Lower lobe of right lung (tissue), 2 donors: ENCODE measurements at regions not wholly inside any gene's neighbourhood (a gene's known extent, or its start where the extent isn't known, plus 50 kb on each side); places are given as distances from the start of the nearest gene placed in this dataset.

ENCODE experiments used
- ATAC-seq, 2 donors: fragments of 200-7000 bp; cut with Tn5 transposase; one replicate each; pipeline ENCODE4 v1.9.1; 2020 to 2022; ENCODE audit warnings: mild to moderate bottlenecking in 2 of 2, moderate library complexity in 2 of 2
- DNase-seq: peaks from one replicate; pipeline ENCODE4 v3.0.0-alpha.2; 2020
- H3K27ac ChIP-seq: fragments of 200-600 bp; one replicate; pipeline ENCODE4 v1.8.0; 2022
- H3K27me3 ChIP-seq: fragments of 200-600 bp; one replicate; pipeline ENCODE4 v1.8.0; 2022; ENCODE audit warnings: low read depth
- H3K36me3 ChIP-seq: fragments of 200-600 bp; one replicate; pipeline ENCODE4 v1.8.0; 2022; ENCODE audit warnings: mild to moderate bottlenecking
- H3K4me1 ChIP-seq: fragments of 200-600 bp; one replicate; pipeline ENCODE4 v1.8.0; 2022
- H3K4me3 ChIP-seq: fragments of 200-600 bp; one replicate; pipeline ENCODE4 v1.8.0; 2022; ENCODE audit warnings: mild to moderate bottlenecking
- H3K9me3 ChIP-seq: fragments of 200-600 bp; one replicate; pipeline ENCODE4 v1.8.0; 2022
- CTCF ChIP-seq: fragments of 200-600 bp; IDR thresholded peaks from one replicate; pipeline ENCODE4 v1.8.0; 2022; ENCODE audit warnings: antibody characterized with exemption, mild to moderate bottlenecking
- intact Hi-C: fragments of 100-400 bp; cut with DNase I; formaldehyde crosslinking; loops from one replicate; pipeline ENCODE4 v1.11.0; 2022
- donor health status: DM: no; HTN: yes; CAD: no; lungs with severe emphysema.

- no peak overlapping the region for H3K27ac ChIP-seq
- H3K36me3 ChIP-seq = no peaks in the 10 kb centered on the region
- no peaks in the 10 kb centered on the region for H3K9me3 ChIP-seq
- peak; percentile 9 for TF ChIP-seq CTCF
- H3K4me1 ChIP-seq = peaks cover 9% of the 10 kb centered on the region
- H3K27me3 ChIP-seq = no peaks in the 10 kb centered on the region
- no peak for ATAC-seq
- intact Hi-C loops = no loop called here
- DNase-seq = no peak
- no peak overlapping the region for H3K4me3 ChIP-seq
These were observed 185.5 kb upstream of the FAR2 start for GRCh38 chr12:28963554-28963953.

GRCh38 chr12:28966046-28966780 lies 182.9 kb upstream of the FAR2 start:
- peak; percentile 47 for DNase-seq
- intact Hi-C loops = no loop called here
- H3K36me3 ChIP-seq = no peaks in the 10 kb centered on the region
- no peak overlapping the region for H3K4me3 ChIP-seq
- no peak for TF ChIP-seq CTCF
- H3K27ac ChIP-seq = peak overlapping the region; percentile 16
- no peaks in the 10 kb centered on the region for H3K27me3 ChIP-seq
- peak; percentile 68 to 82 for ATAC-seq
- H3K9me3 ChIP-seq = no peaks in the 10 kb centered on the region
- peaks cover 9% of the 10 kb centered on the region for H3K4me1 ChIP-seq

- no peak for ATAC-seq
- H3K4me1 ChIP-seq = peaks cover 9% of the 10 kb centered on the region
- no peaks in the 10 kb centered on the region for H3K9me3 ChIP-seq
- no peak overlapping the region for H3K4me3 ChIP-seq
- intact Hi-C loops = no loop called here
- TF ChIP-seq CTCF = no peak
- DNase-seq = no peak
- H3K36me3 ChIP-seq = no peaks in the 10 kb centered on the region
- no peak overlapping the region for H3K27ac ChIP-seq
- no peaks in the 10 kb centered on the region for H3K27me3 ChIP-seq
These were observed 181.7 kb upstream of the FAR2 start for GRCh38 chr12:28967426-28967825.

- H3K27me3 ChIP-seq = no peaks in the 10 kb centered on the region
- no peak overlapping the region for H3K27ac ChIP-seq
- DNase-seq (no peak), ATAC-seq (no peak)
- H3K9me3 ChIP-seq = no peaks in the 10 kb centered on the region
- intact Hi-C loops = no loop called here
- H3K36me3 ChIP-seq = no peaks in the 10 kb centered on the region
- H3K4me3 ChIP-seq = no peak overlapping the region
- no peak for TF ChIP-seq CTCF
- no peaks in the 10 kb centered on the region for H3K4me1 ChIP-seq
These were observed 175.6 kb upstream of the FAR2 start for GRCh38 chr12:28973491-28973890.

GRCh38 chr12:28974166-28974565 lies 174.9 kb upstream of the FAR2 start:
- no peak overlapping the region for H3K27ac ChIP-seq
- H3K27me3 ChIP-seq = no peaks in the 10 kb centered on the region
- no peaks in the 10 kb centered on the region for H3K4me1 ChIP-seq
- no peak for ATAC-seq
- H3K9me3 ChIP-seq = no peaks in the 10 kb centered on the region
- no peak overlapping the region for H3K4me3 ChIP-seq
- intact Hi-C loops = no loop called here
- no peak for DNase-seq
- no peaks in the 10 kb centered on the region for H3K36me3 ChIP-seq
- TF ChIP-seq CTCF = no peak
